WERI-Rb-1 (cell line): ENCODE measurements at regions not wholly inside any gene's neighbourhood (a gene's known extent, or its start where the extent isn't known, plus 50 kb on each side); places are given as distances from the start of the nearest gene placed in this dataset.
A peak's percentile ranks its signal among the peaks of the same experiment; 100 is the strongest.

Experiments
- DNase-seq: peaks from one replicate; pipeline ENCODE4 v3.0.0-alpha.2; 2020
- H3K27ac ChIP-seq: fragments of 250-450 bp; sonication (Bioruptor Pico); 2 replicates; pipeline ENCODE4 v1.5.1; 2020; ENCODE audit warnings: mild to moderate bottlenecking, moderate library complexity
- H3K27me3 ChIP-seq: fragments of 250-450 bp; sonication (Bioruptor Pico); 2 replicates; pipeline ENCODE4 v1.5.1; 2021; ENCODE audit warnings: mild to moderate bottlenecking, low read depth, moderate library complexity; ENCODE audit not compliant: insufficient read depth, severe bottlenecking
- H3K36me3 ChIP-seq: fragments of 250-450 bp; sonication (Bioruptor Pico); 2 replicates; pipeline ENCODE4 v1.5.1; 2020; ENCODE audit warnings: mild to moderate bottlenecking, moderate library complexity
- H3K4me3 ChIP-seq: 2 replicates; pipeline ENCODE4 v1.5.1; 2011; ENCODE audit warnings: low read depth, mild to moderate bottlenecking, control low read depth, low read length
- H3K9me3 ChIP-seq: fragments of 250-450 bp; sonication (Bioruptor Pico); 2 replicates; pipeline ENCODE4 v1.5.1; 2021; ENCODE audit warnings: mild to moderate bottlenecking, moderate library complexity; ENCODE audit not compliant: severe bottlenecking
- CTCF ChIP-seq: IDR thresholded peaks from 2 replicates; pipeline ENCODE4 v1.5.1; 2011; ENCODE audit warnings: low read depth, mild to moderate bottlenecking, control low read depth, inconsistent platforms, low read length

GRCh38 chr1:11596295-11596694 is 57.9 kb downstream of the FBXO2 start:
- Histone ChIP-seq H3K36me3 (no peaks in the 10 kb centered on the region), H3K27ac (no peak overlapping the region), H3K4me3 (no peak overlapping the region), H3K9me3 (no peaks in the 10 kb centered on the region), H3K27me3 (no peaks in the 10 kb centered on the region)
- TF ChIP-seq CTCF, result no peak
- DNase-seq, result no peak

GRCh38 chr1:11595285-11595684 is 58.9 kb downstream of the FBXO2 start:
- no peak for TF ChIP-seq CTCF
- no peak overlapping the region for H3K4me3 ChIP-seq
- H3K9me3 ChIP-seq, result no peaks in the 10 kb centered on the region
- H3K36me3 ChIP-seq, result no peaks in the 10 kb centered on the region
- no peak for DNase-seq
- H3K27ac ChIP-seq, result no peak overlapping the region
- H3K27me3 ChIP-seq, result no peaks in the 10 kb centered on the region

GRCh38 chr1:11594625-11595024 is 59.6 kb downstream of the FBXO2 start:
- no peak overlapping the region for H3K4me3 ChIP-seq
- no peak for DNase-seq
- H3K27ac ChIP-seq, result no peak overlapping the region
- H3K27me3 ChIP-seq, result no peaks in the 10 kb centered on the region
- H3K9me3 ChIP-seq, result no peaks in the 10 kb centered on the region
- no peak for TF ChIP-seq CTCF
- no peaks in the 10 kb centered on the region for H3K36me3 ChIP-seq

- no peak overlapping the region for H3K4me3 ChIP-seq
- TF ChIP-seq CTCF, result peak; percentile 23; the same call in 1 of the 2 replicates
- H3K9me3 ChIP-seq, result no peaks in the 10 kb centered on the region
- DNase-seq, result no peak
- no peaks in the 10 kb centered on the region for H3K27me3 ChIP-seq
- no peak overlapping the region for H3K27ac ChIP-seq
- H3K36me3 ChIP-seq, result no peaks in the 10 kb centered on the region
Observed at GRCh38 chr1:11594222-11594621, 60.0 kb downstream of the FBXO2 start.

GRCh38 chr1:11592752-11593151 is 61.5 kb downstream of the FBXO2 start:
- peaks cover 5% of the 10 kb centered on the region for H3K9me3 ChIP-seq
- no peaks in the 10 kb centered on the region for H3K27me3 ChIP-seq
- no peak overlapping the region for H3K4me3 ChIP-seq
- no peak for DNase-seq
- no peaks in the 10 kb centered on the region for H3K36me3 ChIP-seq
- no peak overlapping the region for H3K27ac ChIP-seq
- no peak for TF ChIP-seq CTCF

GRCh38 chr1:11590395-11590794 is 63.8 kb downstream of the FBXO2 start:
- DNase-seq, result peak; percentile 45
- H3K4me3 ChIP-seq, result no peak overlapping the region
- H3K27ac ChIP-seq, result no peak overlapping the region
- H3K27me3 ChIP-seq, result no peaks in the 10 kb centered on the region
- peaks cover 5% of the 10 kb centered on the region for H3K9me3 ChIP-seq
- TF ChIP-seq CTCF, result no peak
- no peaks in the 10 kb centered on the region for H3K36me3 ChIP-seq
